Fibroblast of skin of left quadriceps (primary cell): ENCODE measurements at regions not wholly inside any gene's neighbourhood (a gene's known extent, or its start where the extent isn't known, plus 50 kb on each side); places are given as distances from the start of the nearest gene placed in this dataset.

Experiments
- DNase-seq, 2 experiments: peaks; one replicate each; pipeline ENCODE4 v3.0.0-alpha.2; 2013; ENCODE audit warnings: low read depth in 2 of 2

GRCh38 chr5:147168578-147169327 lies 66.1 kb upstream of the STK32A start:
- no peak for DNase-seq

GRCh38 chr5:147169399-147169798 lies 65.4 kb upstream of the STK32A start:
- no peak for DNase-seq

- no peak for DNase-seq
These were observed 64.9 kb upstream of the STK32A start for GRCh38 chr5:147169901-147170300.

GRCh38 chr5:147170603-147171002 lies 64.2 kb upstream of the STK32A start:
- no peak for DNase-seq

GRCh38 chr5:147174671-147175265 lies 60.1 kb upstream of the STK32A start:
- no peak for DNase-seq

GRCh38 chr5:147175516-147176097 lies 59.2 kb upstream of the STK32A start:
- no peak for DNase-seq

- no peak for DNase-seq
These were observed 58.4 kb upstream of the STK32A start for GRCh38 chr5:147176422-147176821.

- DNase-seq = peak; percentile 28 to 30
These were observed 57.5 kb upstream of the STK32A start for GRCh38 chr5:147177125-147177840.

- DNase-seq = no peak
These were observed 55.2 kb upstream of the STK32A start for GRCh38 chr5:147179562-147180147.

- DNase-seq = no peak
These were observed 54.1 kb upstream of the STK32A start for GRCh38 chr5:147180751-147181150.
